ENCODE measurements at regions not wholly inside any gene's neighbourhood (a gene's known extent, or its start where the extent isn't known, plus 50 kb on each side); places are given as distances from the start of the nearest gene placed in this dataset.

DNA sequence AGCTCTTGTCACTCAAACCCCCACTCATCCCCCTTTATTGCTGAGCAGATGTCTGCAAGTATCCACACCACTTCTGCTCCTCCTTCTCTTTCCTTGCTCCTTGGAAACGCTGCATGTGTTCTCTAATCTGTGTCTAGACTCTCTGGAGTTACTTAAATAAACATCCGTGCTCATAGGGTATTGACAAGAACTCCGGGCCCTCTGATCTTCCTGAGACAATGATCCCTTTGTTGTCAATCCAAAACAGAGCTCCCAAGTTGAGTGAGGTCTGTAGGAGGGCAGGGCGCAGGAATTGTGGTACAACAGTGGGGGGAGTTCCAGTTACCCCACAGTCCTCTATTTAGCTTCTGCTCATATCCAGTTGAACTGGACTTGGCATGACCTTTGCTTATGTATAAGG, 489.0 kb downstream of the SNAPC1 start:
- no peaks in the 10 kb centered on the region for H3K4me1 ChIP-seq

DNA sequence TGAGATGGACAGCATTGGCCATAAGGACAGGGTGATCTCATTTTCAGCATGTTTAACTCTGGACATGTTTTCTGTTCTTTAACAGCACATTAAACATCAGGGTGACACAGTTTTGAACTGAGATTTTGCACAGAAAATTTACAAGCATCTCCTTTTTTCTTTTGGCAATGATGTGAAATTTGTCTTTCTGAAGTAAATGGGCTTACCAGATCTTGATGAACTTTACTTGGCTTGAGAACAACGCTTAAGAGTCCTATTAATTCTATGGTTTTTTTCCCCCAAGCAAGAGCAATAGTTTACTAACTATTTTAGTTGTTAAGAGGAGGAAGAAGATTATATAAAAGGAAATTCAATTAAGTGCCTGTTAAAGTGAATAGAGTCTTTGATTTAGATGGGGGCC, 491.0 kb downstream of the SNAPC1 start:
- Histone ChIP-seq H3K27ac (no peak overlapping the region), H3K4me3 (no peak overlapping the region), H3K36me3 (no peaks in the 10 kb centered on the region), H3K9me3 (no peaks in the 10 kb centered on the region), H3K27me3 (no peaks in the 10 kb centered on the region), H3K4me1 (no peaks in the 10 kb centered on the region)
- DNase-seq (ENCODE audit: extremely low spot score in 2 of 2): no peak
- intact Hi-C loops (cut with DNase I): no loop called here
- TF ChIP-seq, protein P1, sequence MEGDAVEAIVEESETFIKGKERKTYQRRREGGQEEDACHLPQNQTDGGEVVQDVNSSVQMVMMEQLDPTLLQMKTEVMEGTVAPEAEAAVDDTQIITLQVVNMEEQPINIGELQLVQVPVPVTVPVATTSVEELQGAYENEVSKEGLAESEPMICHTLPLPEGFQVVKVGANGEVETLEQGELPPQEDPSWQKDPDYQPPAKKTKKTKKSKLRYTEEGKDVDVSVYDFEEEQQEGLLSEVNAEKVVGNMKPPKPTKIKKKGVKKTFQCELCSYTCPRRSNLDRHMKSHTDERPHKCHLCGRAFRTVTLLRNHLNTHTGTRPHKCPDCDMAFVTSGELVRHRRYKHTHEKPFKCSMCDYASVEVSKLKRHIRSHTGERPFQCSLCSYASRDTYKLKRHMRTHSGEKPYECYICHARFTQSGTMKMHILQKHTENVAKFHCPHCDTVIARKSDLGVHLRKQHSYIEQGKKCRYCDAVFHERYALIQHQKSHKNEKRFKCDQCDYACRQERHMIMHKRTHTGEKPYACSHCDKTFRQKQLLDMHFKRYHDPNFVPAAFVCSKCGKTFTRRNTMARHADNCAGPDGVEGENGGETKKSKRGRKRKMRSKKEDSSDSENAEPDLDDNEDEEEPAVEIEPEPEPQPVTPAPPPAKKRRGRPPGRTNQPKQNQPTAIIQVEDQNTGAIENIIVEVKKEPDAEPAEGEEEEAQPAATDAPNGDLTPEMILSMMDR (IDR thresholded peaks at IDR 0.05): no peak
- TF ChIP-seq POLR2AphosphoS5 (IDR thresholded peaks at IDR 0.05; ENCODE audit: insufficient read depth in 1 of 2, low read depth in 1 of 2): no peak
- no peak for TF ChIP-seq POLR2A (IDR thresholded peaks at IDR 0.05)

More for the DNA sequence above, 489.0 kb downstream of the SNAPC1 start:
- TF ChIP-seq POLR2AphosphoS5 (IDR thresholded peaks at IDR 0.05; ENCODE audit: insufficient read depth in 1 of 2, low read depth in 1 of 2) (no peak), POLR2A (IDR thresholded peaks at IDR 0.05) (no peak)
- TF ChIP-seq, protein P1 (IDR thresholded peaks at IDR 0.05): no peak
- H3K4me3 ChIP-seq: no peak overlapping the region
- no peaks in the 10 kb centered on the region for H3K27me3 ChIP-seq
- H3K27ac ChIP-seq: no peak overlapping the region
- H3K9me3 ChIP-seq: no peaks in the 10 kb centered on the region
- DNase-seq (ENCODE audit: extremely low spot score in 2 of 2): no peak
- intact Hi-C loops (cut with DNase I): no loop called here
- no peaks in the 10 kb centered on the region for H3K36me3 ChIP-seq

DNA sequence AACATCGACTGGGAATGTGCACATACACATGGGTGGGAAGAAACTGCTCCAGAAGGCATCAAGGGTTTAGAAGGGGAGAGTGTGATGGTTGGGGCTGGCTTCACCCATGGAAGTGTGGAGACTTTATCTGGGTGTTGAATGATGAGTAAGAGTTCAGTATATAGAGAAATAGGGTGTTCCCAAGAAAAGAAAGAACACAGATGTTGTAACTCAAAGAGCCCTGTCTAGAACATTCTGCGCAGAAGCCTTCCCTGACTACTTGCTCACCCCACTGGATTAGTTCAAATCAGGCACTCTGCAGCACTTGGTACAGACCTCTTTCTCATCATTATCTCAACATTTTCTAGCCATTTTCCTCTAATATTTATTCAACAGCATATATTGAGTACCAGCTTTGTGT, 491.7 kb downstream of the SNAPC1 start:
- Histone ChIP-seq H3K4me3 (no peak overlapping the region), H3K4me1 (no peaks in the 10 kb centered on the region), H3K27ac (peak overlapping the region; percentile 28), H3K9me3 (no peaks in the 10 kb centered on the region), H3K27me3 (no peaks in the 10 kb centered on the region), H3K36me3 (no peaks in the 10 kb centered on the region)
- intact Hi-C loops (cut with DNase I): no loop called here
- TF ChIP-seq, protein P1 (IDR thresholded peaks at IDR 0.05): no peak
- TF ChIP-seq POLR2A (IDR thresholded peaks at IDR 0.05): no peak
- DNase-seq (ENCODE audit: extremely low spot score in 2 of 2): no peak

DNA sequence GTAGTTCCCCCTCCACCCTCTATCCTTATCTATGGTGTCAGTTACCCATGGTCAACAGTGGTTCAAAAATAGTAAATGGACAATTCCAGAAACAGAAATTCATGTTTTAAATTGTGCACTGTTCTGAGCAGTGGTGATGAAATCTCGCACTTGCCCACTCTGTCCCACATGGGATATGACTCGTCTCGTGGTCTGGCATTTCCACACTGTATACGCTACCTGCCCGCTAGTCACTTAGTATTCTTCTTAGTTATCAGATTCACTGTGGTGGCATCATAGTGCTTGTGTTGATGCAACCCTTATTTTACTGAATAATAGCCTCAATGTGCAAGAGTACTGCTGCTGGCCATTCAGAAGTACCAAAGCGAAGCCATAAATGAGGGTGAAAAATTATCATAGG, 507.0 kb downstream of the SNAPC1 start:
- TF ChIP-seq POLR2A (IDR thresholded peaks at IDR 0.05) (no peak), POLR2AphosphoS5 (IDR thresholded peaks at IDR 0.05; ENCODE audit: insufficient read depth in 1 of 2, low read depth in 1 of 2) (no peak)
- TF ChIP-seq, protein P1 (IDR thresholded peaks at IDR 0.05): no peak
- Histone ChIP-seq H3K36me3 (no peaks in the 10 kb centered on the region), H3K9me3 (no peaks in the 10 kb centered on the region), H3K27ac (no peak overlapping the region), H3K4me3 (no peak overlapping the region), H3K27me3 (no peaks in the 10 kb centered on the region), H3K4me1 (no peaks in the 10 kb centered on the region)
- DNase-seq (ENCODE audit: extremely low spot score in 2 of 2): no peak
- intact Hi-C loops (cut with DNase I): no loop called here

DNA sequence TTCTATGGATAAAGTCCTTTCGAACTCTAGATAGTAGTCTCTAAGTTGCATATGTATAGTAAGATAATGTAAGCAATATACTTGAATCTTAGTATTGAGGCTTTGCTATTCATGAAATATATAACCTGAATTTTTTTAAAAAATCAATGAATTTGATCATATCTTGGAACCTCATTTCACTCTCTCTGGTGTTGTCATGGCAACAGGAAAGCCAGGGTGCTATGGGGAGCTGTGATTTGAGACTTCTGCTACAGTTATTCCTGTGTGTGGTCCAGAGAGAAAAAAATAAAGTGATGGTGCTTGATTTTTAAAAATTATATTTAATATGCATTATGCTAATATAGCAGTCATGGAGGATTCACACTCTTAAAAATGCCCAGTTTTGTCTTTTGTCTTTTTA, 508.0 kb downstream of the SNAPC1 start:
- no peaks in the 10 kb centered on the region for H3K9me3 ChIP-seq
- no peaks in the 10 kb centered on the region for H3K36me3 ChIP-seq
- H3K27me3 ChIP-seq: no peaks in the 10 kb centered on the region
- H3K4me3 ChIP-seq: no peak overlapping the region
- DNase-seq (ENCODE audit: extremely low spot score in 2 of 2): no peak
- intact Hi-C loops (cut with DNase I): no loop called here
- no peak overlapping the region for H3K27ac ChIP-seq
- no peaks in the 10 kb centered on the region for H3K4me1 ChIP-seq
- TF ChIP-seq POLR2A (IDR thresholded peaks at IDR 0.05) (no peak), POLR2AphosphoS5 (IDR thresholded peaks at IDR 0.05; ENCODE audit: insufficient read depth in 1 of 2, low read depth in 1 of 2) (no peak)
- TF ChIP-seq, protein P1 (IDR thresholded peaks at IDR 0.05): no peak

Data from vagina (tissue), 2 donors.